ENCODE measurements at regions not wholly inside any gene's neighbourhood (a gene's known extent, or its start where the extent isn't known, plus 50 kb on each side); places are given as distances from the start of the nearest gene placed in this dataset.

GRCh38 chr6:2464641-2465040 is 219.2 kb upstream of the GMDS start (continued):
- TF ChIP-seq UBTF (CRISPR knock-in tag; IDR thresholded peaks at IDR 0.05), result no peak
- no peak for TF ChIP-seq CHD2 (IDR thresholded peaks at IDR 0.05; ENCODE audit: low read depth, low read length)
- TF ChIP-seq KLF15 (CRISPR knock-in tag; IDR thresholded peaks at IDR 0.05; ENCODE audit: borderline replicate concordance), result no peak
- TF ChIP-seq MIER3 (CRISPR knock-in tag; IDR thresholded peaks at IDR 0.05; ENCODE audit: borderline replicate concordance), result no peak
- TF ChIP-seq MXD3 (CRISPR knock-in tag; IDR thresholded peaks at IDR 0.05), result no peak
- no peak for TF ChIP-seq JDP2 (CRISPR knock-in tag; IDR thresholded peaks at IDR 0.05; ENCODE audit: borderline replicate concordance)
- no peak for TF ChIP-seq ZNF318 (CRISPR knock-in tag; IDR thresholded peaks at IDR 0.05)
- no peak for TF ChIP-seq ZNF276 (CRISPR knock-in tag; IDR thresholded peaks at IDR 0.05; ENCODE audit: low read depth)
- no peak for TF ChIP-seq GMEB1 (CRISPR knock-in tag; IDR thresholded peaks at IDR 0.05; ENCODE audit: borderline replicate concordance)
- TF ChIP-seq ZNF737 (CRISPR knock-in tag; IDR thresholded peaks at IDR 0.05; ENCODE audit: borderline replicate concordance), result no peak
- no peak for TF ChIP-seq E2F2 (CRISPR knock-in tag; IDR thresholded peaks at IDR 0.05; ENCODE audit: borderline replicate concordance)
- no peak for TF ChIP-seq ADNP (CRISPR knock-in tag; IDR thresholded peaks at IDR 0.05)
